ENCODE measurements at regions not wholly inside any gene's neighbourhood (a gene's known extent, or its start where the extent isn't known, plus 50 kb on each side); places are given as distances from the start of the nearest gene placed in this dataset.

DNA sequence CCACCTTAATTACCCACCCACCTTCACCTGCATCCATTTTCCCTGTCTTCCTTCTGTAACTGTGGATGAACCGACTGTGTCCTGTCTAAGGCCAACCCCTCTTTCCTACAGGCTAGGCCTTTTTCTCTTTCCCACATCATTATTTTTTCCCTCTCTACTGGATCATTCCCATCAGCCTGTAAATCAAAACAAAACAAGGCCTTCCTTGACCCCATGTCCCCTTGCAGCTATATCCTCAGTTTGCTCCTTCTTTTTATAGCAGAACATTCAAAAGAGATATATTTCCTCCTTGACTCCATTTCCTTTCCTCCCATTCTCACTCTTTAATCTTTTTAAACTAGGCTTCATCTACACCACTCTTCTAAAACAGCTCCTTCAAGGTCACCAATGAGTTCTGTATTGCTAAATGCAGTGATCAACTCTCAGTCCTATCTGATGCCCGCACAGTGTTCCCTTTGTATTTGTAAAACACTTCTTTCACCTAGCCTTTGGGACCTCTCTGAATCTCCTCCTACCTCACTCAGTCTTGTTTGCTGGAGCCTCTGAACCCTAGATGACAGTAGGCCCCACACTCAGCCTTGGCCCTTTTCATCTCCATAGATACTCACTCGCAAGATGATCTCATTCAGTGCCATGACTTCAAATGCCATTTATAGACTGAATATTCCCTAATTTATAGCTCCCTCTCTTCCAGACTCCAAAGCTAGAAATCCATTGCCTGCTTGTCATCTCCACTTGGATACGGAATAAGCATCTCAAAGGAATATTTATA lies 55.7 kb downstream of the CXCR4 start:
- Histone ChIP-seq H3K4me3 (ENCODE audit: low read depth in 2 of 2, low read length in 2 of 2) (no peak overlapping the region), H3K27ac (ENCODE audit: low read length) (no peak overlapping the region), H3K27me3 (ENCODE audit: control insufficient read depth, insufficient read depth, low read length) (peaks cover 4% of the 10 kb centered on the region; the same call in 1 of the 2 replicates), H3K9me3 (ENCODE audit: control insufficient read depth, insufficient read depth, low read depth, low read length) (no peaks in the 10 kb centered on the region), H3K4me1 (ENCODE audit: control insufficient read depth, insufficient read depth, low read length) (no peaks in the 10 kb centered on the region), H3K36me3 (ENCODE audit: control insufficient read depth, insufficient read depth, low read length) (no peaks in the 10 kb centered on the region)
- DNase-seq (ENCODE audit: low read depth, low spot score) = no peak
- in situ Hi-C loops (cut with HindIII; ENCODE audit: low pct_unique_long_range_greater_than_20kb, low sequenced_read_pairs) (no loop called here), intact Hi-C loops (cut with micrococcal nuclease; ENCODE audit: unreplicated experiment) (no loop called here)
- ATAC-seq = no peak
- CTCF ChIA-PET = no interaction called here
- TF ChIP-seq TCF7L2 (IDR thresholded peaks at IDR 0.05; ENCODE audit: low read depth, low read length) (no peak), SIN3A (IDR thresholded peaks at IDR 0.05; ENCODE audit: borderline replicate concordance, insufficient read depth, low read depth, low read length) (no peak), POLR2AphosphoS5 (IDR thresholded peaks at IDR 0.05; ENCODE audit: low read depth, low read length) (no peak)
- TF ChIP-seq, protein P1, sequence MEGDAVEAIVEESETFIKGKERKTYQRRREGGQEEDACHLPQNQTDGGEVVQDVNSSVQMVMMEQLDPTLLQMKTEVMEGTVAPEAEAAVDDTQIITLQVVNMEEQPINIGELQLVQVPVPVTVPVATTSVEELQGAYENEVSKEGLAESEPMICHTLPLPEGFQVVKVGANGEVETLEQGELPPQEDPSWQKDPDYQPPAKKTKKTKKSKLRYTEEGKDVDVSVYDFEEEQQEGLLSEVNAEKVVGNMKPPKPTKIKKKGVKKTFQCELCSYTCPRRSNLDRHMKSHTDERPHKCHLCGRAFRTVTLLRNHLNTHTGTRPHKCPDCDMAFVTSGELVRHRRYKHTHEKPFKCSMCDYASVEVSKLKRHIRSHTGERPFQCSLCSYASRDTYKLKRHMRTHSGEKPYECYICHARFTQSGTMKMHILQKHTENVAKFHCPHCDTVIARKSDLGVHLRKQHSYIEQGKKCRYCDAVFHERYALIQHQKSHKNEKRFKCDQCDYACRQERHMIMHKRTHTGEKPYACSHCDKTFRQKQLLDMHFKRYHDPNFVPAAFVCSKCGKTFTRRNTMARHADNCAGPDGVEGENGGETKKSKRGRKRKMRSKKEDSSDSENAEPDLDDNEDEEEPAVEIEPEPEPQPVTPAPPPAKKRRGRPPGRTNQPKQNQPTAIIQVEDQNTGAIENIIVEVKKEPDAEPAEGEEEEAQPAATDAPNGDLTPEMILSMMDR (IDR thresholded peaks at IDR 0.05) = no peak
- TF ChIP-seq, protein P2, sequence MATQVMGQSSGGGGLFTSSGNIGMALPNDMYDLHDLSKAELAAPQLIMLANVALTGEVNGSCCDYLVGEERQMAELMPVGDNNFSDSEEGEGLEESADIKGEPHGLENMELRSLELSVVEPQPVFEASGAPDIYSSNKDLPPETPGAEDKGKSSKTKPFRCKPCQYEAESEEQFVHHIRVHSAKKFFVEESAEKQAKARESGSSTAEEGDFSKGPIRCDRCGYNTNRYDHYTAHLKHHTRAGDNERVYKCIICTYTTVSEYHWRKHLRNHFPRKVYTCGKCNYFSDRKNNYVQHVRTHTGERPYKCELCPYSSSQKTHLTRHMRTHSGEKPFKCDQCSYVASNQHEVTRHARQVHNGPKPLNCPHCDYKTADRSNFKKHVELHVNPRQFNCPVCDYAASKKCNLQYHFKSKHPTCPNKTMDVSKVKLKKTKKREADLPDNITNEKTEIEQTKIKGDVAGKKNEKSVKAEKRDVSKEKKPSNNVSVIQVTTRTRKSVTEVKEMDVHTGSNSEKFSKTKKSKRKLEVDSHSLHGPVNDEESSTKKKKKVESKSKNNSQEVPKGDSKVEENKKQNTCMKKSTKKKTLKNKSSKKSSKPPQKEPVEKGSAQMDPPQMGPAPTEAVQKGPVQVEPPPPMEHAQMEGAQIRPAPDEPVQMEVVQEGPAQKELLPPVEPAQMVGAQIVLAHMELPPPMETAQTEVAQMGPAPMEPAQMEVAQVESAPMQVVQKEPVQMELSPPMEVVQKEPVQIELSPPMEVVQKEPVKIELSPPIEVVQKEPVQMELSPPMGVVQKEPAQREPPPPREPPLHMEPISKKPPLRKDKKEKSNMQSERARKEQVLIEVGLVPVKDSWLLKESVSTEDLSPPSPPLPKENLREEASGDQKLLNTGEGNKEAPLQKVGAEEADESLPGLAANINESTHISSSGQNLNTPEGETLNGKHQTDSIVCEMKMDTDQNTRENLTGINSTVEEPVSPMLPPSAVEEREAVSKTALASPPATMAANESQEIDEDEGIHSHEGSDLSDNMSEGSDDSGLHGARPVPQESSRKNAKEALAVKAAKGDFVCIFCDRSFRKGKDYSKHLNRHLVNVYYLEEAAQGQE (IDR thresholded peaks at IDR 0.05; ENCODE audit: insufficient read depth in 1 of 2, low read depth in 2 of 2, low read length in 1 of 2) = no peak
- POLR2A ChIA-PET = no interaction called here
- BruUV-seq (replicated peaks) = no TSS peak

DNA sequence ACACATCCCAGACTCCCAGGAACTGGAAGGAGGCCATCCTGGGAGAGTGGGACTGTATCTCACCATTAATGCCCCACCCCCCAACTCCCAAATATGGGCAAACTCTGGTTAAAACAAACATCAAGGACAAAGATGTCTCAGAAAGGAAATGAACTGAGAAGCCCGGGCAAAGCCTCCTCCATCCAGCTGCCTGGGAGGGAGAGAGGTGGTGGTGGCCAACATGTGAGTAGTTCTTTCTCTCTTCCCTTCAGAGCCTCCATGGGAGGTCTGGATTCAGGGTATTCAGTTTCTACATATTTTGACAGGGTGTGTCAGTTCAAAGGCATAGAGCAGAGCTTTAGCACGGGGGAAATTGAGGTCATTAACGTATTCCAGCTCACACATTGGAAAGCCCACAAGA lies 57.5 kb downstream of the CXCR4 start:
- no TSS peak for BruUV-seq (replicated peaks)
- TF ChIP-seq POLR2AphosphoS5 (IDR thresholded peaks at IDR 0.05; ENCODE audit: low read depth, low read length) (no peak), SIN3A (IDR thresholded peaks at IDR 0.05; ENCODE audit: borderline replicate concordance, insufficient read depth, low read depth, low read length) (no peak), TCF7L2 (IDR thresholded peaks at IDR 0.05; ENCODE audit: low read depth, low read length) (no peak)
- TF ChIP-seq, protein P2 (IDR thresholded peaks at IDR 0.05; ENCODE audit: insufficient read depth in 1 of 2, low read depth in 2 of 2, low read length in 1 of 2) = no peak
- TF ChIP-seq, protein P1 (IDR thresholded peaks at IDR 0.05) = no peak
- intact Hi-C loops (cut with micrococcal nuclease; ENCODE audit: unreplicated experiment) (no loop called here), in situ Hi-C loops (cut with HindIII; ENCODE audit: low pct_unique_long_range_greater_than_20kb, low sequenced_read_pairs) (no loop called here)
- H3K27me3 ChIP-seq (ENCODE audit: control insufficient read depth, insufficient read depth, low read length) = peaks cover 6% of the 10 kb centered on the region; the same call in 1 of the 2 replicates
- H3K4me1 ChIP-seq (ENCODE audit: control insufficient read depth, insufficient read depth, low read length) = no peaks in the 10 kb centered on the region
- no peak overlapping the region for H3K4me3 ChIP-seq (ENCODE audit: low read depth in 2 of 2, low read length in 2 of 2)
- DNase-seq (ENCODE audit: low read depth, low spot score) = no peak
- H3K9me3 ChIP-seq (ENCODE audit: control insufficient read depth, insufficient read depth, low read depth, low read length) = no peaks in the 10 kb centered on the region
- no peak overlapping the region for H3K27ac ChIP-seq (ENCODE audit: low read length)
- ChIA-PET CTCF (no interaction called here), POLR2A (no interaction called here)
- no peaks in the 10 kb centered on the region for H3K36me3 ChIP-seq (ENCODE audit: control insufficient read depth, insufficient read depth, low read length)
- ATAC-seq = no peak
